SK-N-SH treated with all-trans-retinoic acid at 6 μM for 48 hours (cell line): ENCODE measurements at regions not wholly inside any gene's neighbourhood (a gene's known extent, or its start where the extent isn't known, plus 50 kb on each side); places are given as distances from the start of the nearest gene placed in this dataset.

ENCODE experiments used
- ATAC-seq: fragments of 200-7000 bp; cut with Tn5 transposase; 3 replicates; pipeline ENCODE4 v1.9.1; 2020; ENCODE audit warnings: mild to moderate bottlenecking, moderate library complexity
- ARNTL ChIP-seq: fragments of 450-650 bp; formaldehyde crosslinking; IDR thresholded peaks from 2 replicates; pipeline ENCODE4 v1.5.0; 2020; ENCODE audit warnings: low read depth, mild to moderate bottlenecking, moderate library complexity, borderline replicate concordance
- BACH2 ChIP-seq: fragments of 250-450 bp; sonication (Bioruptor Pico); IDR thresholded peaks from 2 replicates; pipeline ENCODE4 v1.9.0; 2021; ENCODE audit warnings: mild to moderate bottlenecking, borderline replicate concordance
- CREB5 ChIP-seq: fragments of 250-450 bp; sonication (Bioruptor Pico); IDR thresholded peaks from 2 replicates; pipeline ENCODE4 v1.5.1; 2020; ENCODE audit warnings: low read depth, mild to moderate bottlenecking, moderate library complexity
- CSDC2 ChIP-seq: fragments of 250-450 bp; sonication (Bioruptor Pico); IDR thresholded peaks from 2 replicates; pipeline ENCODE4 v1.5.0; 2020; ENCODE audit warnings: mild to moderate bottlenecking, moderate library complexity
- CSRNP3 ChIP-seq: fragments of 250-450 bp; sonication (Bioruptor Pico); IDR thresholded peaks from 2 replicates; pipeline ENCODE4 v1.5.1; 2021; ENCODE audit warnings: mild to moderate bottlenecking, moderate library complexity
- ESRRG ChIP-seq: fragments of 250-450 bp; sonication (Bioruptor Pico); IDR thresholded peaks from 2 replicates; pipeline ENCODE4 v1.6.1; 2021; ENCODE audit warnings: mild to moderate bottlenecking
- GLIS3 ChIP-seq: fragments of 250-450 bp; sonication (Bioruptor Pico); IDR thresholded peaks from 2 replicates; pipeline ENCODE4 v1.5.0; 2020; ENCODE audit warnings: mild to moderate bottlenecking, moderate library complexity
- ISL1 ChIP-seq: fragments of 250-450 bp; sonication (Bioruptor Pico); IDR thresholded peaks from 2 replicates; pipeline ENCODE4 v2.1.2; 2022; ENCODE audit warnings: mild to moderate bottlenecking, moderate library complexity
- OSR1 ChIP-seq: fragments of 250-450 bp; sonication (Bioruptor Pico); IDR thresholded peaks from 2 replicates; pipeline ENCODE4 v1.8.0; 2022; ENCODE audit warnings: moderate library complexity, mild to moderate bottlenecking, inconsistent platforms
- POU6F1 ChIP-seq: fragments of 250-450 bp; sonication (Bioruptor Pico); IDR thresholded peaks from 2 replicates; pipeline ENCODE4 v1.8.0; 2021; ENCODE audit warnings: low read depth, mild to moderate bottlenecking, moderate library complexity, borderline replicate concordance
- RARB ChIP-seq: fragments of 250-450 bp; sonication (Bioruptor Pico); IDR thresholded peaks from 2 replicates; pipeline ENCODE4 v1.8.0; 2021; ENCODE audit warnings: mild to moderate bottlenecking, moderate library complexity
- SNAI2 ChIP-seq: fragments of 250-450 bp; sonication (Bioruptor Pico); IDR thresholded peaks from 2 replicates; pipeline ENCODE4 v1.5.0; 2020; ENCODE audit warnings: mild to moderate bottlenecking, moderate library complexity
- TCF4 ChIP-seq: fragments of 250-450 bp; sonication (Bioruptor Pico); IDR thresholded peaks from 2 replicates; pipeline ENCODE4 v1.8.0; 2021; ENCODE audit warnings: mild to moderate bottlenecking, moderate library complexity, borderline replicate concordance
- TOX ChIP-seq: fragments of 250-450 bp; sonication (Bioruptor Pico); IDR thresholded peaks from 2 replicates; pipeline ENCODE4 v1.8.0; 2021; ENCODE audit warnings: mild to moderate bottlenecking, moderate library complexity, borderline replicate concordance
- ZFP3 ChIP-seq: fragments of 250-450 bp; sonication (Bioruptor Pico); IDR thresholded peaks from 2 replicates; pipeline ENCODE4 v1.5.0; 2020; ENCODE audit warnings: mild to moderate bottlenecking, moderate library complexity
- ZFP30 ChIP-seq: fragments of 450-650 bp; formaldehyde crosslinking; IDR thresholded peaks from 2 replicates; pipeline ENCODE4 v1.5.0; 2022; ENCODE audit warnings: mild to moderate bottlenecking, moderate library complexity
- ZNF565 ChIP-seq: fragments of 450-650 bp; formaldehyde crosslinking; conservative IDR thresholded peaks from 2 replicates; pipeline ENCODE4 v1.5.0; 2020; ENCODE audit warnings: low read depth, mild to moderate bottlenecking, moderate library complexity
- ZNF70 ChIP-seq: fragments of 450-650 bp; formaldehyde crosslinking; IDR thresholded peaks from 2 replicates; pipeline ENCODE4 v1.5.0; 2020; ENCODE audit warnings: mild to moderate bottlenecking, moderate library complexity
- ZNF8 ChIP-seq: fragments of 450-650 bp; formaldehyde crosslinking; IDR thresholded peaks from 2 replicates; pipeline ENCODE4 v1.5.0; 2020; ENCODE audit warnings: mild to moderate bottlenecking, moderate library complexity
- TF ChIP-seq, protein P1 (sequence below): fragments of 250-450 bp; sonication (Bioruptor Pico); IDR thresholded peaks from 2 replicates; pipeline ENCODE4 v1.8.0; 2020; ENCODE audit warnings: mild to moderate bottlenecking, moderate library complexity, borderline replicate concordance

DNA sequence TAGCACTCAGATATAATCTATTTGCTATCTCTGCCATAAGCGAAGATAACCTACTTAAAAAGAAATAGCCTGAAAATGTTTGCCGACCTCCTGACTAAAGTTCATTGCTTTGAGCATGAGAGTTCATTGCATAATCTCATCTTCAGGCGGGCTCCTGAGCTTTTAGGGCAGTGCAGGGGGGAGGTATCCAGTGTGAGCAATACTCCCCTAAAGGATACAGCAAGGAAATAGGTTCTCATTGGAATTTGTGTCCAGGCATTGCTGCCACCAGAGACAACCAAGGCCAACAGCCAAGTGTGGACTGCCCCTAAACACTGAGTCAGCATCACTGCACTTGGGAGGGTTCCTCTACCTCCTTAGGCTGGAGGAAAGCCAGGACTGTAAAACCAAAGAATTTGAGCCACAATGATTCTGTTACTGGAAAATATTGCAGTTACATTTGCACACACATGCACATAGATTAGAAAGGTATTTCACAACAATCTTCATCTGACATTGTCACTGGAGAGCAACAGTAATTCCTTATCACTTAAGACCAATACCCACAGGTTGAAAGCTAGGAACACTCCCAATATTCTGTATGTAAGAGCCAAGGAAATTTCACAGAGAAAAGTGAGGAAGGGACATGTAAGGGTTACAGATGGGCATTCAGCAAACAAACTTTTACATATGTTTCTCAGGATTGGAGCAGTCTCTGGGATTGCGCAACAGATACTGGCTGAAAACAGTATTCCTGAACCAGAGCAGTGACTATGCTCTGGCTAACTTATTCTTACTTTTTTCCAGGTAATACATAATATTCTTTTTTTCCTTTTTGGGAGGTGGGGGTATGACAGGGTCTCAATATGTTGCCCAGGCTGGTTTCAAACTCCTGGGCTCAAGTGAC is 98.6 kb upstream of the TLE1 start:
- peak; percentile 92 for ATAC-seq
- TF ChIP-seq ZFP3 (CRISPR knock-in tag) (no peak), ZFP30 (CRISPR knock-in tag) (no peak), OSR1 (CRISPR knock-in tag) (no peak), ISL1 (0 out of 2 replicates have a peak, but pooled peaks have one; percentile 20)

- TF ChIP-seq POU6F1 (no peak), GLIS3 (no peak), ISL1 (peak; percentile 35; the same call in 1 of the 2 replicates), SNAI2 (CRISPR knock-in tag) (no peak), CSRNP3 (CRISPR knock-in tag) (no peak)
- ATAC-seq: peak; percentile 45; the same call in 2 of the 3 replicates
These were observed 100.4 kb upstream of the TLE1 start for GRCh38 chr9:81789721-81790120.

DNA sequence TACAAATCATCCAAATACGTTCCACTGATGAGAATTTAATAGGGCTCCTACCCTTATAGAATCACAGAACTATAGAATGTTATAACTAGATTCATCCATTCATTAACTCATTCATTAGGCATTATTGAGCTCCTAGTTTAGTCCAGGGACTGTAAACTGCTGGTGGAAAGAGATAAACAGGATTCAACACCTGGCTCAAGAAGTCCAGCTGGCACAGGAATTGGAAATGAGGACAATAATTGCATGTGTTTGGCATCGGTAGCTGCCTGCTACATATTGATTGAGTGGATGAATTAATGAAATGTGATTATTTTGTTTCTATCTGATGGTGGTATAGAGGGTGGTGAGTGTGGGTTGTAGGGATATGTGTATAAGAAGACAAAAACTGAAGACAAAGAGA is 100.8 kb upstream of the TLE1 start:
- ATAC-seq: no peak
- TF ChIP-seq GLIS3 (no peak), ZNF8 (no peak), POU6F1 (no peak), OSR1 (CRISPR knock-in tag) (no peak), ZNF565 (no peak), ZNF70 (CRISPR knock-in tag) (no peak), TCF4 (CRISPR knock-in tag) (no peak), RARB (CRISPR knock-in tag) (no peak)
- TF ChIP-seq, protein P1, sequence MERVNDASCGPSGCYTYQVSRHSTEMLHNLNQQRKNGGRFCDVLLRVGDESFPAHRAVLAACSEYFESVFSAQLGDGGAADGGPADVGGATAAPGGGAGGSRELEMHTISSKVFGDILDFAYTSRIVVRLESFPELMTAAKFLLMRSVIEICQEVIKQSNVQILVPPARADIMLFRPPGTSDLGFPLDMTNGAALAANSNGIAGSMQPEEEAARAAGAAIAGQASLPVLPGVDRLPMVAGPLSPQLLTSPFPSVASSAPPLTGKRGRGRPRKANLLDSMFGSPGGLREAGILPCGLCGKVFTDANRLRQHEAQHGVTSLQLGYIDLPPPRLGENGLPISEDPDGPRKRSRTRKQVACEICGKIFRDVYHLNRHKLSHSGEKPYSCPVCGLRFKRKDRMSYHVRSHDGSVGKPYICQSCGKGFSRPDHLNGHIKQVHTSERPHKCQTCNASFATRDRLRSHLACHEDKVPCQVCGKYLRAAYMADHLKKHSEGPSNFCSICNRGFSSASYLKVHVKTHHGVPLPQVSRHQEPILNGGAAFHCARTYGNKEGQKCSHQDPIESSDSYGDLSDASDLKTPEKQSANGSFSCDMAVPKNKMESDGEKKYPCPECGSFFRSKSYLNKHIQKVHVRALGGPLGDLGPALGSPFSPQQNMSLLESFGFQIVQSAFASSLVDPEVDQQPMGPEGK (CRISPR knock-in tag): no peak

DNA sequence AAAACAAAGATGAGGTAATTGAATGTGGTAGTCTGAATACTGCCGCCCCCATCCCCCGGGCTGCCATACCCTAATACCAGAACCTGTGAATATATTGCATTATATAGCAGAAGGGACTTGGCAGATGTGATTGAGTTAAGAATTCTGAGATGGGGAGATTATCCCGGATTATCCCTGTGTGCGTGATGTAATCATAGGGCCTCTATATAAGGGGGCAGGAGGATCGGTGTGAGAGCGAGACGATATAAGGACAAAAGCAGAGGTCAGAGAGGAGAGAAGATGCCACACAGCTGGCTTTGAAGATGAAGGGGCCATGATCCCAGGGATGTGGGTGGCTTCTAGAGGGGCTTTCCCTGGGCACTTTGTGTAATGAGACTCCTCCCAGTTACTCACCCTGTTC is 101.7 kb upstream of the TLE1 start:
- no peak for ATAC-seq
- TF ChIP-seq ZNF70 (CRISPR knock-in tag) (no peak), ARNTL (CRISPR knock-in tag) (no peak), TOX (CRISPR knock-in tag) (no peak), CREB5 (no peak), TCF4 (CRISPR knock-in tag) (no peak), ZFP3 (CRISPR knock-in tag) (no peak), ZFP30 (CRISPR knock-in tag) (no peak), CSDC2 (CRISPR knock-in tag) (no peak), GLIS3 (no peak), POU6F1 (no peak), BACH2 (CRISPR knock-in tag) (no peak), ZNF565 (no peak), ISL1 (no peak), ESRRG (CRISPR knock-in tag) (no peak)
- TF ChIP-seq, protein P1 (CRISPR knock-in tag): no peak
